ENCODE measurements at regions not wholly inside any gene's neighbourhood (a gene's known extent, or its start where the extent isn't known, plus 50 kb on each side); places are given as distances from the start of the nearest gene placed in this dataset.
"Not testable (repeated sequence)": the region's sequence is repeated elsewhere in the genome, so short reads cannot be mapped to it uniquely, and the experiment has no call there.

DNA sequence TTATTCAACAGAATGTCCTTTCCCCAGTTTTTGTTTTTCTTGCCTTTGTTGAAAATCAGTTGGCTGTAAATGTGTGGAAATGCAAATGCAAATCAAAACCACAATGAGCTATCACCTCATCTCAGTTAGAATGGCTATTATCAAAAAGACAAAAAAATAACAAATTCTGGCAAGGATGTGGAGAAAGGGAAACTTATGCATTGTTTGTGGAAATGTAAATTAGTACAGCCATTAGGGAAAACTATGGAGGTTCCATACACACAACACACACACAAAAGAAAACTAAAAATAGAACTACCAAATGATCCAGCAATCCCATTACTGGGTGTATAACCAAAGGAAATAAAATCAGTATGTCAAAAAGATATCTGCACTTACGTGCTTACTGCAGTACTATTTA is 518.8 kb upstream of the ATXN7L3B start:
- no peak overlapping the region for H3K4me3 ChIP-seq (replicated peaks; ENCODE audit: low read depth, low read length)
- TF ChIP-seq, protein P1, sequence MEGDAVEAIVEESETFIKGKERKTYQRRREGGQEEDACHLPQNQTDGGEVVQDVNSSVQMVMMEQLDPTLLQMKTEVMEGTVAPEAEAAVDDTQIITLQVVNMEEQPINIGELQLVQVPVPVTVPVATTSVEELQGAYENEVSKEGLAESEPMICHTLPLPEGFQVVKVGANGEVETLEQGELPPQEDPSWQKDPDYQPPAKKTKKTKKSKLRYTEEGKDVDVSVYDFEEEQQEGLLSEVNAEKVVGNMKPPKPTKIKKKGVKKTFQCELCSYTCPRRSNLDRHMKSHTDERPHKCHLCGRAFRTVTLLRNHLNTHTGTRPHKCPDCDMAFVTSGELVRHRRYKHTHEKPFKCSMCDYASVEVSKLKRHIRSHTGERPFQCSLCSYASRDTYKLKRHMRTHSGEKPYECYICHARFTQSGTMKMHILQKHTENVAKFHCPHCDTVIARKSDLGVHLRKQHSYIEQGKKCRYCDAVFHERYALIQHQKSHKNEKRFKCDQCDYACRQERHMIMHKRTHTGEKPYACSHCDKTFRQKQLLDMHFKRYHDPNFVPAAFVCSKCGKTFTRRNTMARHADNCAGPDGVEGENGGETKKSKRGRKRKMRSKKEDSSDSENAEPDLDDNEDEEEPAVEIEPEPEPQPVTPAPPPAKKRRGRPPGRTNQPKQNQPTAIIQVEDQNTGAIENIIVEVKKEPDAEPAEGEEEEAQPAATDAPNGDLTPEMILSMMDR (IDR thresholded peaks at IDR 0.05; ENCODE audit: low read depth, low read length, missing control alignments) = no peak
- DNase-seq (ENCODE audit: extremely low read depth, low read depth) = no peak

GRCh38 chr12:74021937-74022336 is 515.7 kb upstream of the ATXN7L3B start:
- H3K4me3 ChIP-seq (replicated peaks; ENCODE audit: low read depth, low read length) = no peak overlapping the region
- TF ChIP-seq, protein P1 (IDR thresholded peaks at IDR 0.05; ENCODE audit: low read depth, low read length, missing control alignments) = peak; percentile 51
- DNase-seq (ENCODE audit: extremely low read depth, low read depth) = peak; percentile 3

GRCh38 chr12:74031045-74031444 is 506.6 kb upstream of the ATXN7L3B start:
- no peak for DNase-seq (ENCODE audit: extremely low read depth, low read depth)
- no peak overlapping the region for H3K4me3 ChIP-seq (replicated peaks; ENCODE audit: low read depth, low read length)
- TF ChIP-seq, protein P1 (IDR thresholded peaks at IDR 0.05; ENCODE audit: low read depth, low read length, missing control alignments) = no peak

- TF ChIP-seq, protein P1 (IDR thresholded peaks at IDR 0.05; ENCODE audit: low read depth, low read length, missing control alignments) = no peak
- no peak overlapping the region for H3K4me3 ChIP-seq (replicated peaks; ENCODE audit: low read depth, low read length)
- no peak for DNase-seq (ENCODE audit: extremely low read depth, low read depth)
These were observed 504.1 kb upstream of the ATXN7L3B start for GRCh38 chr12:74033531-74033930.

GRCh38 chr12:74039138-74039537 is 498.5 kb upstream of the ATXN7L3B start:
- not testable (repeated sequence) for DNase-seq (ENCODE audit: extremely low read depth, low read depth); H3K4me3 ChIP-seq (replicated peaks; ENCODE audit: low read depth, low read length)

DNA sequence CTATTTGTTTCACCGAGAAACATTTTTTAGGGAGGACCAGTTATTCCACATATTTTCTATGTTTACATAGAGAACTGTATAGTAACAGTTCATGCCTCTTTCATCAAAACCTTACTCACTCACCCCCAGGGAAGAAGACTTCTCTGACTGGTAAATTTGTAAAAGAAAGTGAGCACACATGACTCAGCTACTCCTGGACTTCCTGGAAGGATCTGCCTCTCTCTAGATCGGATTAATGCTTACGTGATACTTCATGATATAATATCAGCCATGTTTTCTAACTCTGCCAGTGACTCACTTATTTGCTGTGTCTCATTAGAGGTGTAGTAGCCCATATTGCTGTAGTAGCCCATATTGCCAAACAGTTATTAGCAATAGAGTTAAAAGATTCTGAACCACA is 494.3 kb upstream of the ATXN7L3B start:
- DNase-seq (ENCODE audit: extremely low read depth, low read depth) = no peak
- TF ChIP-seq, protein P1 (IDR thresholded peaks at IDR 0.05; ENCODE audit: low read depth, low read length, missing control alignments) = no peak
- no peak overlapping the region for H3K4me3 ChIP-seq (replicated peaks; ENCODE audit: low read depth, low read length)

GRCh38 chr12:74049348-74049747 is 488.3 kb upstream of the ATXN7L3B start:
- TF ChIP-seq, protein P1 (IDR thresholded peaks at IDR 0.05; ENCODE audit: low read depth, low read length, missing control alignments) = no peak
- H3K4me3 ChIP-seq (replicated peaks; ENCODE audit: low read depth, low read length) = no peak overlapping the region
- no peak for DNase-seq (ENCODE audit: extremely low read depth, low read depth)

Measured in HFF-Myc (cell line).